Breast epithelium (tissue), 3 donors: ENCODE measurements at regions not wholly inside any gene's neighbourhood (a gene's known extent, or its start where the extent isn't known, plus 50 kb on each side); places are given as distances from the start of the nearest gene placed in this dataset.
"Not testable (repeated sequence)": the region's sequence is repeated elsewhere in the genome, so short reads cannot be mapped to it uniquely, and the experiment has no call there.

Source experiments
- POLR2AphosphoS5 ChIP-seq, 3 donors: sonication (generic); formaldehyde crosslinking; IDR thresholded peaks; one replicate each; pipeline ENCODE4 v1.6.1; 2017; ENCODE audit warnings: antibody characterized with exemption in 3 of 3
- TF ChIP-seq, protein P1 (sequence below), 3 donors: fragments of 450-650 bp; IDR thresholded peaks; one replicate each; pipeline ENCODE4 v1.5.1; 2016 to 2017; ENCODE audit warnings: antibody characterized with exemption in 3 of 3, mild to moderate bottlenecking in 3 of 3, moderate library complexity in 3 of 3

DNA sequence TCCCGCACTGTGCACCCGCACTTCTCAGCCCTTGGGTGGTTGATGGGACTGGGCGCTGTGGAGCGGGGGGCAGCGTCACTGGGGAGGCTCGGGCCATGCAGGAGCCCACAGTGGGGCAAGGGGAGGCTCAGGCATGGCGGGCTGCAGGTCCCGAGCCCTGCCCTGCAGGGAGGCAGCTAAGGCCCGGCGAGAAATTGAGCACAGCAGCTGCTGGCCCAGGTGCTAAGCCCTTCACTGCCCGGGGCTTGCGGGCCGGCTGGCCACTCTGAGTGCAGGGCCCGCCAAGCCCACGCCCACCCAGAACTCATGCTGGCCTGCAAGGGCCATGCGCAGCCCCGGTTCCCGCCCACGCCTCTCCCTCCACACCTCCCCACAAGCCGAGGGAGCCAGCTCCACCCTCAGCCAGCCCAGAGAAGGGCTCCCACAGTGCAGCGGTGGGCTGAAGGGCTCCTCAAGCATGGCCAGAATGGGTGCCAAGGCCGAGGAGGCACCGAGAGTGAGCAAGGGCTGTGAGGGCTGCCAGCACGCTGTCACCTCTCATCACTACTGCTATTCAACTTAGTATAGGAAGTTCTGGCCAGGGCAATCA, 60.3 kb upstream of the FBXL17 start:
- TF ChIP-seq, protein P1, sequence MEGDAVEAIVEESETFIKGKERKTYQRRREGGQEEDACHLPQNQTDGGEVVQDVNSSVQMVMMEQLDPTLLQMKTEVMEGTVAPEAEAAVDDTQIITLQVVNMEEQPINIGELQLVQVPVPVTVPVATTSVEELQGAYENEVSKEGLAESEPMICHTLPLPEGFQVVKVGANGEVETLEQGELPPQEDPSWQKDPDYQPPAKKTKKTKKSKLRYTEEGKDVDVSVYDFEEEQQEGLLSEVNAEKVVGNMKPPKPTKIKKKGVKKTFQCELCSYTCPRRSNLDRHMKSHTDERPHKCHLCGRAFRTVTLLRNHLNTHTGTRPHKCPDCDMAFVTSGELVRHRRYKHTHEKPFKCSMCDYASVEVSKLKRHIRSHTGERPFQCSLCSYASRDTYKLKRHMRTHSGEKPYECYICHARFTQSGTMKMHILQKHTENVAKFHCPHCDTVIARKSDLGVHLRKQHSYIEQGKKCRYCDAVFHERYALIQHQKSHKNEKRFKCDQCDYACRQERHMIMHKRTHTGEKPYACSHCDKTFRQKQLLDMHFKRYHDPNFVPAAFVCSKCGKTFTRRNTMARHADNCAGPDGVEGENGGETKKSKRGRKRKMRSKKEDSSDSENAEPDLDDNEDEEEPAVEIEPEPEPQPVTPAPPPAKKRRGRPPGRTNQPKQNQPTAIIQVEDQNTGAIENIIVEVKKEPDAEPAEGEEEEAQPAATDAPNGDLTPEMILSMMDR (IDR thresholded peaks at IDR 0.05) = not testable (repeated sequence)
- not testable (repeated sequence) for TF ChIP-seq POLR2AphosphoS5 (IDR thresholded peaks at IDR 0.05)
